H1 (cell line): ENCODE measurements at regions not wholly inside any gene's neighbourhood (a gene's known extent, or its start where the extent isn't known, plus 50 kb on each side); places are given as distances from the start of the nearest gene placed in this dataset.

ENCODE experiments used
- CTCF ChIA-PET: fragments of 300-600 bp; sonication (Branson Sonifier 250); formaldehyde crosslinking; loops from one replicate; lab custom pipeline; 2021; ENCODE audit not compliant: partially characterized antibody; lab: Charles Lee
- POLR2A ChIA-PET: fragments of 300-600 bp; sonication (Branson Sonifier 250); formaldehyde crosslinking; loops from one replicate; lab custom pipeline; 2021; ENCODE audit warnings: inconsistent platforms; ENCODE audit not compliant: partially characterized antibody; lab: Charles Lee
- DNase-seq, 2 experiments: peaks; one replicate each; pipeline versions ENCODE4 v3.0.0 to v3.0.0-alpha.2; 2010 to 2022; ENCODE audit warnings: low spot score in 2 of 2, low read depth in 1 of 2, mixed read lengths in 1 of 2
- FAIRE-seq: peaks from 2 replicates; lab custom pipeline; 2011; peaks lifted over from hg19 to GRCh38; lab: Jason Lieb, UNC
- H2AFZ ChIP-seq: 2 replicates; pipeline ENCODE4 v1.8.1; 2012; ENCODE audit warnings: low read length, inconsistent platforms
- H2AK5ac ChIP-seq: 2 replicates; pipeline ENCODE4 v1.6.1; 2013; ENCODE audit warnings: low read depth, low read length
- H2BK120ac ChIP-seq: replicated peaks from 2 replicates; pipeline ENCODE3; 2013; ENCODE audit warnings: low read depth, low read length, inconsistent platforms
- H2BK12ac ChIP-seq: 2 replicates; pipeline ENCODE4 v1.6.1; 2013; ENCODE audit warnings: low read depth, low read length
- H2BK15ac ChIP-seq: 2 replicates; pipeline ENCODE4 v1.6.1; 2013; ENCODE audit warnings: low read length
- H2BK20ac ChIP-seq: 2 replicates; pipeline ENCODE4 v1.6.1; 2013; ENCODE audit warnings: low read length
- H2BK5ac ChIP-seq: 2 replicates; pipeline ENCODE4 v1.6.1; 2013; ENCODE audit warnings: low read depth, low read length
- H3K14ac ChIP-seq: 2 replicates; pipeline ENCODE4 v1.6.1; 2013; ENCODE audit warnings: inconsistent platforms; ENCODE audit not compliant: insufficient read length
- H3K18ac ChIP-seq: 2 replicates; pipeline ENCODE4 v1.6.1; 2013; ENCODE audit warnings: low read length; ENCODE audit errors: extremely low read depth
- H3K23ac ChIP-seq: 2 replicates; pipeline ENCODE4 v1.6.1; 2013; ENCODE audit warnings: inconsistent platforms; ENCODE audit not compliant: insufficient read length
- H3K23me2 ChIP-seq: 2 replicates; pipeline ENCODE4 v1.6.1; 2013; ENCODE audit warnings: low read depth, low read length
- H3K27ac ChIP-seq: 2 replicates; pipeline ENCODE4 v1.6.1; 2011; ENCODE audit warnings: low read depth, low read length, inconsistent platforms
- H3K27me3 ChIP-seq, 4 experiments: replicated peaks in 1 of 4; 1 replicate in 1 of 4; 2 replicates in 3 of 4; pipeline versions ENCODE4 v1.6.1 to v1.8.1; 2011 to 2013; ENCODE audit warnings: low read length in 3 of 4, mild to moderate bottlenecking in 3 of 4, inconsistent platforms in 2 of 4, mixed read lengths in 2 of 4, moderate library complexity in 1 of 4; ENCODE audit not compliant: control insufficient read depth in 3 of 4, insufficient read depth in 3 of 4; ENCODE audit errors: extremely low read depth in 1 of 4
- H3K36me3 ChIP-seq, 4 experiments: 2 replicates each; pipeline versions ENCODE4 v1.6.1 to v1.8.1; 2011 to 2013; ENCODE audit warnings: mild to moderate bottlenecking in 4 of 4, low read length in 3 of 4, moderate library complexity in 2 of 4, control low read depth in 1 of 4, inconsistent platforms in 1 of 4; ENCODE audit not compliant: insufficient read depth in 4 of 4, control insufficient read depth in 2 of 4
- H3K4ac ChIP-seq: replicated peaks from 2 replicates; pipeline ENCODE3; 2013; ENCODE audit warnings: low read length, low read depth, mixed read lengths, inconsistent platforms; ENCODE audit not compliant: insufficient read length
- H3K4me1 ChIP-seq, 4 experiments: replicated peaks in 1 of 4; 1 replicate in 1 of 4; 2 replicates in 3 of 4; pipeline versions ENCODE4 v1.6.1 to v1.8.1; 2011 to 2013; ENCODE audit warnings: low read length in 3 of 4, inconsistent platforms in 2 of 4, mixed read lengths in 1 of 4; ENCODE audit not compliant: insufficient read depth in 4 of 4, control insufficient read depth in 3 of 4
- H3K4me2 ChIP-seq, 2 experiments: 2 replicates each; pipeline versions ENCODE4 v1.6.1 to v1.8.1; 2011 to 2013; ENCODE audit warnings: low read depth in 2 of 2, low read length in 2 of 2, control low read depth in 1 of 2, inconsistent platforms in 1 of 2, mild to moderate bottlenecking in 1 of 2; ENCODE audit not compliant: insufficient read depth in 1 of 2
- H3K4me3 ChIP-seq, 4 experiments: fragments of 200-600, 300-600 bp in 1 of 4; sonication (generic), shearing (Covaris generic), sonication (Bioruptor Twin) in 1 of 4; 2 replicates each; pipeline versions ENCODE4 v1.5.1 to v1.8.1; 2011 to 2016; ENCODE audit warnings: low read length in 4 of 4, low read depth in 3 of 4, control low read depth in 2 of 4, inconsistent platforms in 2 of 4, mild to moderate bottlenecking in 2 of 4, mixed read lengths in 1 of 4, moderate library complexity in 1 of 4; ENCODE audit not compliant: insufficient read depth in 2 of 4; ENCODE audit errors: extremely low read depth in 1 of 4
- H3K56ac ChIP-seq: replicated peaks from 2 replicates; pipeline ENCODE3; 2013; ENCODE audit warnings: low read depth, mild to moderate bottlenecking, mixed read lengths, low read length, inconsistent platforms; ENCODE audit not compliant: insufficient read length
- H3K79me1 ChIP-seq: 2 replicates; pipeline ENCODE4 v1.6.1; 2013; ENCODE audit warnings: low read depth, low read length, control low read depth
- H3K79me2 ChIP-seq, 2 experiments: 2 replicates each; pipeline versions ENCODE4 v1.6.1 to v1.8.1; 2012 to 2013; ENCODE audit warnings: low read length in 2 of 2, mild to moderate bottlenecking in 2 of 2, inconsistent platforms in 1 of 2; ENCODE audit not compliant: insufficient read depth in 2 of 2, control insufficient read depth in 1 of 2
- H3K9ac ChIP-seq, 4 experiments: replicated peaks in 1 of 4; 1 replicate in 1 of 4; 2 replicates in 3 of 4; pipeline versions ENCODE4 v1.6.1 to v1.8.1; 2011 to 2013; ENCODE audit warnings: low read depth in 3 of 4, low read length in 3 of 4, control low read depth in 2 of 4, mild to moderate bottlenecking in 2 of 4, moderate library complexity in 2 of 4, inconsistent platforms in 1 of 4; ENCODE audit errors: extremely low read depth in 1 of 4
- H3K9me3 ChIP-seq, 2 experiments: 2 replicates each; pipeline versions ENCODE4 v1.6.1 to v1.8.1; 2012 to 2013; ENCODE audit warnings: mild to moderate bottlenecking in 2 of 2, moderate library complexity in 2 of 2, control low read depth in 1 of 2, inconsistent platforms in 1 of 2, low read depth in 1 of 2, low read length in 1 of 2, mixed read lengths in 1 of 2; ENCODE audit not compliant: insufficient read depth in 2 of 2
- H4K20me1 ChIP-seq, 2 experiments: replicated peaks in 1 of 2; 2 replicates each; pipeline versions ENCODE3 to v1.8.1; 2011 to 2013; ENCODE audit warnings: inconsistent platforms in 2 of 2, low read length in 2 of 2, mild to moderate bottlenecking in 1 of 2; ENCODE audit not compliant: insufficient read depth in 2 of 2, control insufficient read depth in 1 of 2
- H4K5ac ChIP-seq: 2 replicates; pipeline ENCODE4 v1.6.1; 2013; ENCODE audit warnings: low read length, low read depth, mixed read lengths, inconsistent platforms; ENCODE audit not compliant: insufficient read length
- H4K8ac ChIP-seq: 2 replicates; pipeline ENCODE4 v1.8.0; 2013; ENCODE audit warnings: mild to moderate bottlenecking, moderate library complexity, low read length, inconsistent platforms; ENCODE audit not compliant: insufficient read depth; ENCODE audit errors: extremely low read depth
- H4K91ac ChIP-seq: replicated peaks from 2 replicates; pipeline ENCODE3; 2013; ENCODE audit warnings: low read length, mixed read lengths, inconsistent platforms; ENCODE audit not compliant: insufficient read length
- BACH1 ChIP-seq: IDR thresholded peaks from 2 replicates; pipeline ENCODE4 v1.6.1; 2012; ENCODE audit warnings: low read length, improper control_type of control experiment
- CREB1 ChIP-seq: IDR thresholded peaks from 2 replicates; pipeline ENCODE4 v1.6.1; 2012; ENCODE audit warnings: inconsistent platforms
- E2F6 ChIP-seq: IDR thresholded peaks from 2 replicates; pipeline ENCODE4 v1.6.1; 2012; ENCODE audit warnings: inconsistent platforms
- HDAC6 ChIP-seq: IDR thresholded peaks from one replicate; pipeline ENCODE4 v1.7.1; 2012; ENCODE audit warnings: low read depth, mild to moderate bottlenecking, inconsistent platforms, low read length, moderate library complexity
- JUN ChIP-seq: IDR thresholded peaks from 2 replicates; pipeline ENCODE4 v1.6.1; 2011; ENCODE audit warnings: low read depth, mild to moderate bottlenecking, improper control_type of control experiment, low read length
- NRF1 ChIP-seq: IDR thresholded peaks from 2 replicates; pipeline ENCODE4 v1.6.1; 2011; ENCODE audit warnings: mild to moderate bottlenecking, low read depth, low read length, improper control_type of control experiment
- PHF8 ChIP-seq: fragments of 200-600 bp; sonication (generic); conservative IDR thresholded peaks from 2 replicates; pipeline ENCODE4 v1.7.1; 2012; ENCODE audit warnings: low read depth, mild to moderate bottlenecking, inconsistent platforms, low read length, moderate library complexity
- POLR2AphosphoS5 ChIP-seq: IDR thresholded peaks from 2 replicates; pipeline ENCODE4 v1.6.1; 2011; ENCODE audit warnings: low read depth, low read length
- SIX5 ChIP-seq: IDR thresholded peaks from 2 replicates; pipeline ENCODE4 v1.6.1; 2011; ENCODE audit warnings: mild to moderate bottlenecking, low read depth, low read length
- SUZ12 ChIP-seq: fragments of 200-600 bp; sonication (generic); IDR thresholded peaks from 2 replicates; pipeline ENCODE4 v1.6.1; 2012; ENCODE audit warnings: mild to moderate bottlenecking, inconsistent platforms, low read length, moderate library complexity, mixed read lengths
- WGBS, 2 experiments: shearing (Covaris generic) in 1 of 2; methylation state at CpG; one replicate each; pipeline versions ENCODE4 v1.1.6 to v1.1.7; 2013 to 2015; ENCODE audit warnings: low lambda C conversion rate in 2 of 2, mixed read lengths in 2 of 2, inconsistent platforms in 1 of 2, low coverage in 1 of 2, missing lambda C conversion rate in 1 of 2; ENCODE audit not compliant: insufficient replicate concordance in 2 of 2, insufficient coverage in 1 of 2, insufficient read length in 1 of 2; ENCODE audit errors: extremely low coverage in 1 of 2, missing lambda C conversion rate in 1 of 2; 5-methylcytosine and 5-hydroxymethylcytosine counted together

- Histone ChIP-seq H3K9me3 (no peaks in the 10 kb centered on the region), H2BK15ac (no peak overlapping the region), H3K14ac (no peak overlapping the region), H3K18ac (no peak overlapping the region), H2BK120ac (no peak overlapping the region), H4K91ac (no peak overlapping the region), H2AK5ac (no peak overlapping the region), H4K8ac (no peak overlapping the region), H2BK5ac (no peak overlapping the region), H3K36me3 (no peaks in the 10 kb centered on the region), H3K9ac (no peak overlapping the region), H3K23ac (no peak overlapping the region), H3K4me1 (peaks cover 0 to 8% (median 0%) of the 10 kb centered on the region in 4 experiments; a peak in 3 of 7 replicates), H3K4me3 (no peak overlapping the region), H3K23me2 (no peaks in the 10 kb centered on the region; the same call in 1 of the 2 replicates), H4K20me1 (no peaks in the 10 kb centered on the region), H4K5ac (no peak overlapping the region), H2BK20ac (no peak overlapping the region), H3K56ac (no peak overlapping the region), H3K79me2 (no peaks in the 10 kb centered on the region), H3K27me3 (no peaks in the 10 kb centered on the region), H2AFZ (no peak overlapping the region), H3K4me2 (no peak overlapping the region), H2BK12ac (no peak overlapping the region), H3K4ac (no peak overlapping the region), H3K27ac (no peak overlapping the region), H3K79me1 (no peaks in the 10 kb centered on the region)
- no peak for TF ChIP-seq HDAC6
- TF ChIP-seq PHF8, result no peak
- no peak for TF ChIP-seq SUZ12
- TF ChIP-seq CREB1, result no peak
- no peak for TF ChIP-seq JUN
- TF ChIP-seq SIX5, result no peak
- no peak for TF ChIP-seq E2F6
- TF ChIP-seq POLR2AphosphoS5, result no peak
- no peak for TF ChIP-seq NRF1
- no peak for TF ChIP-seq BACH1
- DNase-seq (no peak), FAIRE-seq (no peak)
- ChIA-PET CTCF (no interaction called here), POLR2A (no interaction called here)
- WGBS, 2 experiments, result 96% methylated on average over 3 of the region's 3 CpGs; no CpG with 5 or more reads in 1 of the 2 experiments
Observed at GRCh38 chr6:156191895-156192294, 585.3 kb upstream of the ARID1B start.
